DMS53 (cell line): ENCODE measurements at regions not wholly inside any gene's neighbourhood (a gene's known extent, or its start where the extent isn't known, plus 50 kb on each side); places are given as distances from the start of the nearest gene placed in this dataset.
"Not testable (repeated sequence)": the region's sequence is repeated elsewhere in the genome, so short reads cannot be mapped to it uniquely, and the experiment has no call there.

Experiments used
- DNase-seq: peaks from one replicate; lab custom pipeline; 2025; lab: John Stamatoyannopoulos, UW

DNA sequence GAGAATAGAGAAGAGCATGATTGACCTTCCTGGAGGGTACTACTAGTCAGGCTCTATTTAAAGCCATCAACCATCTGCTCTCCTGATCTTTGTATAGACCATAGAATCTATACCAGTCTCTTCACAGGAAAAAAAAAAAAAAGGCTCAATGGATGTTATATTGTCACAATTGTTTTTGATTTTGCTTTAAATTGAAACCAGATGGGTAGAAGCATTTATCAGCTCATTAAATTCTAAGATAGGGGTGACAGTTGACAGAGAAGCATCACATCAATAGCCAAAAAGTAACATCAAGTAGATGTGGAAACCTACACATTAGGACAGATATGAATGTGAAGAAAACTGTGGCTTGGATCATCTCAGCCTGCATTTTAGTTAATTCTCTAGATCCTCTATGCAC is 558.9 kb upstream of the MBL2 start:
- no peak for DNase-seq

DNA sequence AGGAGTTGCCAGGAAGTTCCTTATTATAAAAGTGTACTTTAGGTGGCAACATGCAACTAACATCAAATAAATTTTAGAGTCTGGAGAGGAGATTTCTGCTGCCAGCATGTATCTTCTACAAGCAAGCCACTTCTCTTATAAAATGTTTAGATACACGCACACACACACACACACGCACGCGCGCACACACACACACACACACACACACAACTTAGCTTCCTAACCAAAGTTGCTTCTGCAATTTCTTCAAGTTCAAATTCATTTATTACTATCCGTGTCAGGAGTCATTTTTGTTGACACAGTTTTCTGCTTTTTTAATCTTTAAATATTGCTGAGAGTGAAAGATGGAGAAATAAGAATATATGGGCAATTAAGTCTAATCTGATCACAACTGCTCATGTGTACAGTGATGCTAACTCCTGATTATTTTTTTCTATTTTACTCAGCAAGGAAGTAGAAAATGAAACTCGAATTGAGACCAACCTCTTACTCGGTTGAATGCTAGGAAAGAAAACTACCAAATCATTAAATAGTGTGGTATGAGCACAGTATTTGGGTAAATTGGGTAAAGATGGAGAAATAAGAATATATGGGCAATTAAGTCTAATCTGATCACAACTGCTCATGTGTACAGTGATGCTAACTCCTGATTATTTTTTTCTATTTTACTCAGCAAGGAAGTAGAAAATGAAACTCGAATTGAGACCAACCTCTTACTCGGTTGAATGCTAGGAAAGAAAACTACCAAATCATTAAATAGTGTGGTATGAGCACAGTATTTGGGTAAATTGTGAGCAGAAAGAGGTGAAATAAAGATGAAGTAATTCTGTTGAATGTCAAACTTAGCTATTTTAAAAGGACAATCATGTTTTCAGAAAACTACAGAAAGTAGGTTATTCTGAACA is 554.1 kb upstream of the MBL2 start:
- DNase-seq = not testable (repeated sequence)

DNA sequence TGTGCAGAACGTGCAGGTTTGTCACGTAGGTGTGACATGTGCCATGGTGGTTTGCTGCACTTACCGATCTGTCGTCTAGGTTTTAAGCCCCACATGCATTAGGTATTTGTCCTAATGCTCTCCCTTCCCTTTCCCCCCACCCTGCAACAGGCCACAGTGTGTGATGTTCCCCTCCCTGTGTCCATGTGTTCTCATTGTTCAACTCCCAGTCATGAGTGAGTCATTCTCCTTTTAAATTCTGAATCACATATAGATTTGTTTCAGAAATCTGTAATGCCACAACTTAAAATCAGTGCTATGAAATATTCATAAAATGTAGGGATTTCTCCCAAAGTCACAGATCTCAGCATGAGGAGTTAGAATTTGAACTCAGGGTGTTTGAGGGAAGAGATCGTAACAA is 552.5 kb upstream of the MBL2 start:
- DNase-seq = no peak

DNA sequence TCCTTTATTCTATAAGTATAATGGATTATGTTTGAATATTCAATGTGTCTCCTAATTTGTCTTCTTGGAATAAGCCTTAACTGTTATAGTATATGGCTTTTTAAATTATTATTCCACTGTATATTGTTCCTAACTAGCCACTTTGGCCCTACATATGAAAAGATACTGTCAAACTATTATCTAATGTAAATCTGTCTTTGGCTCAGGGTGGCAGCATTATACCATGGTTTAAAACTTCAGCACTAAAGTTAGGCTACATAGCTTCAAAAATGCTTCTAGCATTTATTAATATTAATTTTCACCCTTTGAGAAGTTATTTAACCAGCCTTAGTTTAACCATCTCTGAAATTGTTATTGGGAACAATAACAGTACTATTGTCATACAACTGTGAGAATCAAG is 543.1 kb upstream of the MBL2 start:
- peak; percentile 31 for DNase-seq

DNA sequence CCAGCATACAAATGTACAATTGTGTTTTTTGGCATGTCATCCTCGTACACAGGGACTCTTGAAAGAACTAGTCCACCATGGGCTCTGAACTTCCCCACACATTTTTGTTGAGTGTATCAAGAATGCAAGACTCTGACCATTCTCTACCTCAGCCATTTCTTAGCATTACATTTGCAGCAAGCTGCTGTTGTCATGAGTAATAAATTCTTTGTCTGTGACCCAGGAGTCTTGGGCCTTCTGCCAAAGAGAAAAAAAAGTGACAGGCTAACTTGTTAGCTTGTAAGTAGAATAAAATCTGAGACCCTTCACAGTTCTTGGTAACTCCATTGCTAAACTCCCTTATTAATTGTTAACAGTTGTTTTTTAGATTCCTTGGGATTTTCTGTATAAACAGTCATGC is 542.3 kb upstream of the MBL2 start:
- peak; percentile 19 for DNase-seq

DNA sequence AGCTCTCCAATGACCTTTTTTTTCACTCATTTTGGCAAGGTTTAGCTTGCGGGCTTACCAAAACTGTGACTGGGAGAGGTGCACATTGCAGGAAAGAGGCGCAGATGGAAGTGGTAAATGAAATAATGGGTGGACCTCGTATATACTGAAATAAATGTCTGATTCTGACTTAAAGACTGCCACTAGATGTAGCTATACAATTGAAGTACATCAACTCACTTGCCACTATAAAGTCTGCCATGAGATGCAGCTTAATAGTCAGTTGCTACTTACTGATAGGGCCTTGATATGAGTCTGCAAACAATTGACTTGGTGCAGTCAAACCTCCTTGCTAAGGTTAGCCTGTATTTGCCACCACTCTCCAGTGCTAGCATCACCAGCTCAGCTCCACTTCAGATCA is 525.9 kb upstream of the MBL2 start:
- no peak for DNase-seq

DNA sequence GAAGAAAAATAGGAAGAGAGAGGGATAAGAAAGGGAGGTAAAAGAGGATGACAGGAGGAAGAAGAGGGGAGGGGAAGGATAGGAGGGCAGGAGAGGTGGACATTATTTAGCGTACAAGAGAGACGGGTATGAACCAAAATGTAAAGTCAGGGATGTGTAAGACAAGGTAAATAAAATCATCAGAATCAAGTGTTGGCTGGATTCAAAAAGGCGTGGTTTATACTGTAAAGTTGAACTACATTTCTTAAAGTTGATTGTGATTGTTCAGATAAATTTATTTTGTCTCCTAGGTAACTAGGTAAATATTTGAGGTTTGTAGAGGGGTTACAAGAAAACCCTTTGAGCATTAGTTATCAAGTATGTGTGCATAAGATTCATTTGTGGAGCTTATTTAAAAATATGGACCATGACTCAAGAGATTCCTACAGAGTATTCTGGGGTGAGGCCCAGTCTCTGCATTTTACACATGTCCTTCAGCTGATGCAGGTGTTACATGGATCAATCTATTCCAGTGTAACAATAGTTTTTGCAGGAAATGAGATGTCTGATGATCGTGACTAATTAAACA is 512.1 kb upstream of the MBL2 start:
- peak; percentile 39 for DNase-seq

DNA sequence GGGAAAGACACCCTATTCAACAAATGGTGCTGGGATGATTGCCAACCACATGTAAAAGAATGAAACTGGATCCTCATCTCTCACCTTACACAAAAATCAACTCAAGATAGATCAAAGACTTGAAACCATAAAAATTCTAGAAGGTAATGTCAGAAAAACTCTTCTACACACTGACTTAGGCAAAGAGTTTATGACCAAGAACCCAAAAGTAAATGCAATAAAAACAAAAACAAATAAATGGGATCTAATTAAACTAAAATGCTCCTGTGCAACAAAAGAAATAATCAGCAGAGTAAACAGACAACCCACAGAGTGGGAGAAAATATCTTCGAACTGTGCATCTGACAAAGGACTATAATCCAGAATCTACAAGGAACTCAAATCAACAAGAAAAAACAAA is 504.2 kb upstream of the MBL2 start:
- peak; percentile 13 for DNase-seq

DNA sequence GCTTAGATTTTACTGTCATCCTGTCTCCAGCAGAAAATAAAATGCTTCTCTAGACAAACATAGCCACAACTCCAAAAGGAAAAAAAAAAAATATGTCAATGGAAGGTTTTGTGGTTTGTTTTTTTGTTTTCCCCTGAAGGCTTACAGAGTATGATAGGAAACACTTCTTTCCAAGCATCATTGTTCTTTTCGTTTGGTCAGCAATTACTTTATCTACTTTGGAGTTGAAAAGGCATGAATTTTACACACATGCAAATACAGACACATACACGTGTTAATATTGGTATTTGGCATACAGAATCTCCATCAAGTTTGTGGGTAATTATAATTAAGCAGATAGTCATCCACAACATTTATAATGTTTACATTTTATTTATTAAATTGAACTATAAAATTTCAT is 496.9 kb upstream of the MBL2 start:
- no peak for DNase-seq

DNA sequence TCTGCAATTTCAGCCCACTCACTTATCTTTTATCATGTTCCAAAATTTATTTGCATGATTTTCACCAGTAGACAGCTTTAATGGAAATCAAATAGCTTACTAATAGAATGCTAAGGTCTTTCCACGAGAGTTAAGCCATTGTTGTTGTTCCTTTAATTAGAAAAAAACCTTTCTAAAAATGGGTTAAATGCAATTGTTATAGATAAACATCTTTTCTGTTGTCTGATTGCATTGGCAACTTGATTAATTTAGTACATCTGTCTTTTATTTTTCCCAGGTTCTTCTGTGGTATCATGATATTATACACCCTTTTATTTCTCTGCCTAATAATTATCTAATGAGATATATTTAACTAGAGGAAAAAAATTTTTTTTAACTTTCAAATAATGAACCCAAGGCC is 487.6 kb upstream of the MBL2 start:
- no peak for DNase-seq

DNA sequence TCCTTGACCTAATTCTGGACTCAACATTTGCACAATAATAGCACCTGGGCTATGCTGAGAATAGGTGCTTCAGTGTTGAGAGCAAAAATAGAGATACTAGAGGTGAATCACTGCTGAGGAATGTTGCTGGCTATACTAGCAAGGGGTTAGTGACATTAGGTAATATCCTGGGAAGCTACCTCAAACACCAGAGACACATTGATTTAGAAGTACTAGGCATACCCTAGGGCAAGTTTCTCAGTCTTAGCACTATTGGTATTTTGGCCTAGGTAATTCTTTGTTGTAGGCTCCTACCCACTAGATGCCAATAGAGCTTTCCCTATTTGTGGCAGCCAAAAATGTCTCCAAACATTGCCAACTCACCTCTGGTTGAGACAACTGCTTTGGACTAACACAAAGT is 484.0 kb upstream of the MBL2 start:
- DNase-seq = peak; percentile 92

DNA sequence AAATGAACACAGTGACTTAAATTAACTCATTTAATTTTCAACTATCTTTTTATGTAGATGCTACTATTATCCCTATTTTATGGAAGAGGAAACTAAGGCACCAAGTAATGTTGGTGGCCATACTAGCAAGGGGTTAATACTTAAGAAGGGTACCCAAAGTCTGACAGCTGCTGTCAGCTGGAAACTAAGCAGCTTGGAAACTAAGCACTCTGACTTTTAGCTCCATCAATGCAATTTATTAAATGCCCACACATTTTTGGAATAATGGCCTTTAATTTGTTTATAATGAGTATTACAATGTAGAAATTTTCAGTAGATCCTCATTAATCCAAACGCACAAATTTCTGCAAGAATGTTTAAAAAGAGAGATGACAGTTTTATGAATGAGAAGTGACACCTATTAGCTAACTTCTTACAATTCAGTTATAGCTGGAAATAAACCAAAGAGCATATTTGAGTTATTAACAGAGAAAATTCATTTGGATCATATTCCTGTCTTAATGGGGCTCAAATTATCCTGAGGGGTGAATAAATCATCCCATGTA is 483.1 kb upstream of the MBL2 start:
- no peak for DNase-seq

DNA sequence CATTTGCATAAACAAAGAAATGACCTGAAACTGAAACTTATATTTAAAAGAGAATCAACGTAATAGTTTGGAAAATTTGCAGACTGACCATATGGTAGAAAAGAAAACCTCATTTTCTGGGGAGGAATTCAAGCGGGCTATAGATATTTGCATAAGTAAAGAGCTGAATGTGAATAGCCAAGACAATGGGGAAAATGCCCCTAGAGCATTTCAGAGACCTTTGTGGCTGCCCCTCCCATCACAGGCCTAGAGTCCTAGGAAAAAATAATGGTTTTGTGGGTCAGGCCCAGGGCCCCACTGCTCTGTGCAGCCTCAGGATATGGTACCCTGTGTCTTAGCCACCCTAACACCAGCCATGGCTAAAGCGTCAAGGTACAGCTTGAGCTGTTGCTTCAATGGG is 480.6 kb upstream of the MBL2 start:
- no peak for DNase-seq

DNA sequence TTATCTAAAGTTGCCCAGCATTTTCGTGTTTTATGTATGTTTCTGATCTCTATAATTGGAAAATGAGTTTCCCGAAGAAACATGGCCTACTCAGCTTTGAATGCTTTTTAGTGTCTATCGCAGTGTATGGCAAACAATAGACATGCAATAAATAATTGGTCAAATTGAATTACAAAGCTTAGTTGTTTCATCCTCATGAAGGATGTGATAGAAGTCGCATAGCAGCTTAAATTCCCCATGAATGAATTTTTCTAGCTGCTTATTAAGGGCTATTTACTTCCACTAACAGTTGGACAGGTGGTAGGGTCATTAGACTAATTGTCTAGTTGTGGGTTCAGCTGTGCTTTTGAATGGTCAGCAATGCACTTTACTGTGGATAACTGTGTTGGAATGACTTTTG is 467.3 kb upstream of the MBL2 start:
- no peak for DNase-seq

DNA sequence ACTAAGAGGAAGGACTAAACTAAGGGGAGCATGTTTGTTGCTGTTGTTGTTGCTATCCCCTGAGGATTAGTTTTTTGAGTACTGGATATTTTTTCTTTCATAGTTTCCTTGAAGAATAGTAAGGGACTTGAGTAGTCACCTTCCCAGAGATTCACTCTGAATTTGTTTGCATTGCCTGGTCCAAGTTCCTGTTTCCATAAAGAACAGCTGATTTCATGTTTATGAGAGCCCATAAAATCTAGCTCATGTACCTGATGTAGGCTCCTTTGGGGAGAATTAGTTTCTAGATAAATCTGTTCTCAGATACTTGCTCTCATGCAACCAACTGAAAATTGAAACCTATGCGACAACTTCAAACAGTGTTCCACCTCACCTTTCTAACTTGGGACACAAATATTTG is 464.4 kb upstream of the MBL2 start:
- DNase-seq = peak; percentile 2

DNA sequence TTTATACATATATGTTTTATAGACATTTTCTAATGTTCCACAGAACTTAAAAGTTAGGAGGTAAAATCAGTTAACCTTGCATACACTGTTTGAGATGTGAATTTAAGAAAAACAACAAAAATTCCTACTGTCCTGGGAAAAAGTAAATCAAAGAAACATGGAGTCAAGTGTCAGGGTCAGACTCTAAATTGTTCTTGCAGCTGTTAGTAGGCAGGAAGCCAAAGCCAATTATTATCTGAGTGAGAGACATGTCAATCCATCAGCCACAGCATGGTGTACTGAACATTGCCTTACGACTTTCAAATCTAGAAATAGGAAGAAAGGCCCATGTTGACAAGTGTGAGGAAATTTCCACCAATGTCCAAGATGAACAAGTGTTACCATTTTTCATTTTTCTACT is 461.2 kb upstream of the MBL2 start:
- DNase-seq = no peak

DNA sequence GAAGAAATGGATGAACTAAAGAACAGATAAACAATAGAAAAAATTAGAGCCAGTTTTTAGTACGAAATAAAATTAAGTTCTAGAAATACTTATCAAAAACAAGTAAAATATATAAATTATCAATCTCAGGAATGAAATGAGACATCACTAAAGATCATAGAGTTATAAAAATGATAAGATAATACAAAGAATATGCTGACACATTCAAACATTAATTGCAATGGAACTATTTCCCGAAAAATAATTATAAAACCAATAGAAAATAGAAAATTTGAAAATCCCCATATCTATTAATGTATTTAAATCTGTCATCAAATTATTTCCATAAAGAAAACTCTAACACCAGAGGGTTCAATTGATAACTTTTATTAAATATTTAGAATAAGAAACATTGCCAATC is 458.1 kb upstream of the MBL2 start:
- DNase-seq = no peak

DNA sequence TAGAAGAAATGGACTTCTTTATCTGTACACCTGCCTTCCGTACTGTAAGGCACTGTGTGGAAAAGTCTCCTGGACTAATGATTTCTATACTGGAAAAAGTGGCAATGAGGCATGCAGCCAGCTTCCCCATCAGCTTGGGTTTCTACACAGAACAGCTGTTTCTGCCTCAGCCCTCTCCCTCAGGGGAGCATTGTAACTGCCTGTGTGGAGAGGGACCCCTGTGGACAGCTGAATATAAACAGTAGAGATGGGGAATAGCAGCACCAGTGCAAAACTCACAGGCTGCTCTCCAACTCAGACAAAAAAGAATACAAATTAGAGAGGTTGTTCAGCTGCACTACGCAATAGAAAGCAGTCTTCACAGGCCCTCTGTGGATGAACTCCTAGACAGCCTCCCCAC is 451.3 kb upstream of the MBL2 start:
- no peak for DNase-seq

DNA sequence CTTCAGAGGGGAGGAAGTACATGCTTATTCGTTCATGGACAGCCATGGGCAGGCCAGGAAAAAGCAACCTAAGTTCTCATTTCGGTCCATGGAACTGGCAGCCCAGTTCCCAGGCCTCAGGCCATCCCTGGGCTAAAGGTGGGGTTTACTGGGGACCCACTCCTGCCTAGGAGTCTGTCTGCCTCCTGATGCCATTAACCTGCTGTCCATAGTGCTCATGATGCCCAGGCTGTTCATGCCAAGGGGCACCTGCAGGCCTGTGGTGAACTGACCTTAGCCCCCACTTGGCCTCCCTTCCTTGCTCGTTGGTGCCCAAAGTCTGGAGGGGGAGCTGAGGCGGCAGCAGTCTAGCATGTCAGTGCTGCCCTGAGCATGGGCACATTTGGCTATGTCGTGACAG is 450.2 kb upstream of the MBL2 start:
- no peak for DNase-seq

DNA sequence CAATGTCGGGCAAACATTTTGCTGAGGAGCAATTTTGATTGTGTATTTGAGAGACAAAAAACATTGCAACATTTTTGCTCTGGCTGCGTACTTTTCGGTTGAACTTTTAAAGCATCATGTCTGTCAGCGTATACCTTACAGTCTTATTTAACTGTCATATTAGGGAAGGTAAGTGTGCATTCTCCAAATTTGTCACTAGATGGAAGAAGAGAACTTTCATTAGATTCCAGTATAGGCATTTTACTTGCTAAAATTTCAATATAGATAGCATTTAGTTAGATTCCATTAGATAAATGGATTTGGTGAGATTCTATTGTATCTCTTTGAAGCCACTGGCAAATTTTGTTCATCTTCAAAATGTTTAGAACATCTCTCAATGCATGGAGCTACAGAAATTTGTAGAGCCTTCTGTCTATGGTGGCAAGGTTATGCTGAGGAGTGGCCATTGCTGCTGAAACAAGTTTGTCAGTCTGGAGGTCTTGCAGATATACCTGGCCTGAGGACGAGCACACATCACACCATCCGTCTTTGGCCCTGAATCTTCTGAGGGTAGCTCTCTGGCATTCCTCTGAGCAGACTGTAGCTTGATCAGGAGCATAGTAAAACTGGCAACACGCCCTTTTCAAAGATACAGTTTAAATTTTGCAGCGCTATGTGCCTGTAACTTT is 437.5 kb upstream of the MBL2 start:
- peak; percentile 62 for DNase-seq

DNA sequence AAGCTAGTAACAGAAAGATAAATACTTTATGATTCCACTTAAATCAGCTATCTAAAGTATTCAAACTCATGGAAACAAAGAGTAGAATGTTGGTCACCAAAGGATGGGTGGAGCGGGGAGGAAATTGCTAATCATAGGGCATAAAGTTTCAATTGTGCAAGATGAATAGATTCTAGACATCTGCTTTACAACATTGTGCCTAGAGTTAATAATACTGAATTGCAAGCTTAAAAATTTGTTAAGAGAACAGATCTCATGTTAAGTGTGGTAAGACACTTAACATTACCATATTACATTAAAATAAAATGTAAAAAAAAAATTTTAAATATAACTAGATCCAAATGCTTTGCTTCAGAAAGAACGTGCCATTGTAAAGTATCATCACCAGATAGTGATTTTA is 411.1 kb upstream of the MBL2 start:
- DNase-seq = no peak

DNA sequence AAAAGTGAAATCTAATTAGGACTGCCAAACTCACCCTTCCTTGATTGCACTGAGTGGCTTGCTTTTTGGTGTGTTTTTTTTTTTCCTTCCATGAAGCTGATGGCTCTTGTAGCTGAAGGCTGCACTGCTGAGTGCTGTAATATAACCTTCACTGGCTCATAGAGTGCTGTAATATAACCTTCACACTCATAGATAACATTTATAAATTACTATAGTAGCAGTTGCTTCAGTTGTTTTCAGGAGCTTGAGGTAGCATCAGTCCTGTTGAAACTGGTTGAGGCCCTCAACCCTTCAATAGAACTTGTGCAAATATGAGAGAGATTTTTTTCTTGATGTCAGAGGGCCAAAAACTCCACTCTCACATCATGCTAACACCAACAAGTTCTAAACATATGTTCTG is 404.9 kb upstream of the MBL2 start:
- DNase-seq = peak; percentile 66

DNA sequence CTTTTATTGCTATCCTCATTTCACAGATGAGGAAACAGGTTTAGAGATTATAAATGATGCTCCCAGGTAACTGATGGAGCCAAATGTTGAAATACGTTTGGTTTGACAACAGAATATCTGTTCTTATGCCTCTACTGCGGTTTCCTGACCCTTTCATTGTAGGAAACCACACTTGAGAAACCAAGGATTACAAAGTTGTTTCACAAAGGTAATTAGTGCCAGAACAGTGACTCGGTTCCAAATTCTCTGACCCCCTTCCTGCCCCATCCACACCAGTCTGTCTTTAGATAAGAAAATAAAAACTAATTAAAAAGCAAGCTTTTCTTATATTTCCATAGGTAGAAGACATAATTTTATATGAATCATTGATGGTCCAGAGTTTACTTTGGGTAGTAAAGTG is 393.7 kb upstream of the MBL2 start:
- DNase-seq = no peak
